Colonic mucosa (tissue), 4 donors: ENCODE measurements at regions not wholly inside any gene's neighbourhood (a gene's known extent, or its start where the extent isn't known, plus 50 kb on each side); places are given as distances from the start of the nearest gene placed in this dataset.

Experiments used
- DNase-seq: peaks from one replicate; pipeline ENCODE4 v3.0.0-alpha.2; 2020
- H3K27ac ChIP-seq: fragments of 200-600 bp; one replicate; pipeline ENCODE4 v1.8.0; 2021
- H3K27me3 ChIP-seq: fragments of 200-600 bp; one replicate; pipeline ENCODE4 v1.8.0; 2021
- H3K36me3 ChIP-seq: fragments of 200-600 bp; one replicate; pipeline ENCODE4 v1.8.0; 2021
- H3K4me1 ChIP-seq: fragments of 200-600 bp; one replicate; pipeline ENCODE4 v1.8.0; 2021; ENCODE audit warnings: mild to moderate bottlenecking
- H3K4me3 ChIP-seq: fragments of 200-600 bp; one replicate; pipeline ENCODE4 v1.8.0; 2021
- H3K9ac ChIP-seq, 2 donors: one replicate each; pipeline ENCODE4 v1.7.0; 2013; ENCODE audit warnings: control low read depth in 2 of 2, low read depth in 2 of 2, low read length in 2 of 2
- H3K9me3 ChIP-seq: fragments of 200-600 bp; one replicate; pipeline ENCODE4 v1.8.0; 2021
- CTCF ChIP-seq: fragments of 200-600 bp; IDR thresholded peaks from one replicate; pipeline ENCODE4 v1.8.0; 2022; ENCODE audit warnings: antibody characterized with exemption, mild to moderate bottlenecking
- intact Hi-C: fragments of 100-400 bp; cut with DNase I; formaldehyde crosslinking; loops from one replicate; pipeline ENCODE4 v1.14.1; 2022
- donor health status: healthy.
- donor health status: DM: no; HTN: no; CAD: no.
- donor health status: DM: no; HTN: no; CAD: no.

- intact Hi-C loops: no loop called here
- H3K27me3 ChIP-seq: no peaks in the 10 kb centered on the region
- no peaks in the 10 kb centered on the region for H3K4me1 ChIP-seq
- no peak overlapping the region for H3K27ac ChIP-seq
- TF ChIP-seq CTCF: no peak
- no peak for DNase-seq
- no peaks in the 10 kb centered on the region for H3K36me3 ChIP-seq
- H3K9ac ChIP-seq: no peak overlapping the region
- no peak overlapping the region for H3K4me3 ChIP-seq
- no peaks in the 10 kb centered on the region for H3K9me3 ChIP-seq
Measured at GRCh38 chr4:186458050-186458449, 97.3 kb downstream of the MTNR1A start.

GRCh38 chr4:186451982-186452381 lies 103.4 kb downstream of the MTNR1A start:
- no peaks in the 10 kb centered on the region for H3K4me1 ChIP-seq
- H3K4me3 ChIP-seq: no peak overlapping the region
- H3K27me3 ChIP-seq: no peaks in the 10 kb centered on the region
- no peak for TF ChIP-seq CTCF
- no peaks in the 10 kb centered on the region for H3K36me3 ChIP-seq
- no peak overlapping the region for H3K27ac ChIP-seq
- no peak overlapping the region for H3K9ac ChIP-seq
- intact Hi-C loops: no loop called here
- no peak for DNase-seq
- no peaks in the 10 kb centered on the region for H3K9me3 ChIP-seq

GRCh38 chr4:186449954-186450353 lies 105.4 kb downstream of the MTNR1A start:
- no peaks in the 10 kb centered on the region for H3K9me3 ChIP-seq
- intact Hi-C loops: no loop called here
- DNase-seq: no peak
- H3K4me1 ChIP-seq: no peaks in the 10 kb centered on the region
- H3K27me3 ChIP-seq: no peaks in the 10 kb centered on the region
- no peak overlapping the region for H3K4me3 ChIP-seq
- H3K9ac ChIP-seq: no peak overlapping the region
- no peaks in the 10 kb centered on the region for H3K36me3 ChIP-seq
- H3K27ac ChIP-seq: no peak overlapping the region
- no peak for TF ChIP-seq CTCF

GRCh38 chr4:186445040-186445439 lies 110.3 kb downstream of the MTNR1A start:
- no peak for TF ChIP-seq CTCF
- Histone ChIP-seq H3K4me3 (no peak overlapping the region), H3K27me3 (no peaks in the 10 kb centered on the region), H3K9ac (no peak overlapping the region), H3K9me3 (no peaks in the 10 kb centered on the region), H3K36me3 (no peaks in the 10 kb centered on the region), H3K4me1 (no peaks in the 10 kb centered on the region), H3K27ac (peak overlapping the region; percentile 8)
- intact Hi-C loops: no loop called here
- DNase-seq: peak; percentile 28

GRCh38 chr4:186441502-186441901 lies 113.9 kb downstream of the MTNR1A start:
- no peaks in the 10 kb centered on the region for H3K27me3 ChIP-seq
- H3K9ac ChIP-seq: no peak overlapping the region
- no peaks in the 10 kb centered on the region for H3K36me3 ChIP-seq
- H3K4me1 ChIP-seq: no peaks in the 10 kb centered on the region
- TF ChIP-seq CTCF: no peak
- intact Hi-C loops: no loop called here
- no peaks in the 10 kb centered on the region for H3K9me3 ChIP-seq
- no peak overlapping the region for H3K27ac ChIP-seq
- DNase-seq: no peak
- H3K4me3 ChIP-seq: no peak overlapping the region

- H3K36me3 ChIP-seq: no peaks in the 10 kb centered on the region
- no peak overlapping the region for H3K9ac ChIP-seq
- intact Hi-C loops: no loop called here
- no peak for DNase-seq
- H3K4me1 ChIP-seq: no peaks in the 10 kb centered on the region
- no peak overlapping the region for H3K4me3 ChIP-seq
- no peak for TF ChIP-seq CTCF
- H3K27me3 ChIP-seq: no peaks in the 10 kb centered on the region
- H3K27ac ChIP-seq: no peak overlapping the region
- H3K9me3 ChIP-seq: no peaks in the 10 kb centered on the region
Measured at GRCh38 chr4:186428481-186428880, 126.9 kb downstream of the MTNR1A start.
